NCI-H146 treated with DMSO at 0.1 percent for 48 hours (cell line): ENCODE measurements at regions not wholly inside any gene's neighbourhood (a gene's known extent, or its start where the extent isn't known, plus 50 kb on each side); places are given as distances from the start of the nearest gene placed in this dataset.
"Not testable (repeated sequence)": the region's sequence is repeated elsewhere in the genome, so short reads cannot be mapped to it uniquely, and the experiment has no call there.

Experiments used
- DNase-seq: peaks from one replicate; lab custom pipeline; 2025; ENCODE audit not compliant: unreplicated experiment; lab: John Stamatoyannopoulos, UW

DNA sequence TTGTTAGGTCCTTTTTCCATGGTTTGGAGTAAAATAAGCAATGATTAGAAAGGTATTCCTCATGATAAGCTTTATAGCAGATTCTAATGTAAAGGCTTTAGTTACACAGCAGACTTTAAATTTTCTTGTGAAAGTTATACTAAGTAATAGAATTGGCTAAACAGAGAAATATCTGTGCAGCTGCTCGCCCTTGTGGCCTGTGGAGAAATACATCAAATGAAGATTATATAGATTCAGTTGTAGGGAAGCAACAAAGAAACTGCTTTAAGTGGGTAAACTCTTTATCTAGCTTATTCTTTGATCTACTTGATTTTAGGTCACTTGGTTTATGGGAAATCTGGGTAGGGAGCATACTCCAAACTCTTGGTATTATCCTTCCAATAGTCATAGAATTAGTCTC is 1269.7 kb upstream of the SPRY2 start:
- DNase-seq: no peak

DNA sequence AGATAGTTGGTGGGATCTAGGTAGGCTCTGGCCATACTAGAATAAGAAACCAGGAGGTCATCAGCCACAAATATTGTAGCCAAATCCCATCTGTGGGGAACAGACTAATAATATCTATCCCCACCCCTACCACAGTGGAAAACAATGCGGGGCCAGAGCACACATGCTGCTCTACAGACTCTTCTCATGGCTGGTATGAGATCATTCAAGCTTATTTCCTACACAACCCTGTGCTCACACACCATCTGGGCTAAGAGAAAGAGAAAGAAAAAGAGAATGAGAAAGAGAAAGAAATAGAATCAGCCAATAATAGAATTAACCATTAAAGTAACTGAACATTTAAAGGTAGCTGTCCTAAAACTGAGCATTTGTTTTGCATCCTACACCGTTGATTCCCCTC is 1268.4 kb upstream of the SPRY2 start:
- DNase-seq: no peak

DNA sequence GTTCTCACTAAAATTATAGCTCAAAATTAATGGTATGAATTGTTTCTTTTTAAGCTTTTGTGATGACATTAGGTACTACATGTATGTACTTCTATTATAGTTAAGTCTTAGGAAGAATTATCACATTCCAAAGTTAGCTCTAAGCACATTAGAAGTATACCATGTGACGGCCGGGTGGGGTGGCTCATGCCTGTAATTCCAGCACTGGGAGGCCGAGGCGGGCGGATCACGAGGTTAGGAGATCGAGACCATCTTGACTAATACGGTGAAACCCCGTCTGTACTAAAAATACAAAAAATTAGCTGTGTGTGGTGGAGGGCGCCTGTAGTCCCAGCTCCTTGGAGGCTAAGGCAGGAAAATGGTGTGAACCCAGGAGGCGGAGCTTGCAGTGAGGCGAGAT is 1265.1 kb upstream of the SPRY2 start:
- no peak for DNase-seq

DNA sequence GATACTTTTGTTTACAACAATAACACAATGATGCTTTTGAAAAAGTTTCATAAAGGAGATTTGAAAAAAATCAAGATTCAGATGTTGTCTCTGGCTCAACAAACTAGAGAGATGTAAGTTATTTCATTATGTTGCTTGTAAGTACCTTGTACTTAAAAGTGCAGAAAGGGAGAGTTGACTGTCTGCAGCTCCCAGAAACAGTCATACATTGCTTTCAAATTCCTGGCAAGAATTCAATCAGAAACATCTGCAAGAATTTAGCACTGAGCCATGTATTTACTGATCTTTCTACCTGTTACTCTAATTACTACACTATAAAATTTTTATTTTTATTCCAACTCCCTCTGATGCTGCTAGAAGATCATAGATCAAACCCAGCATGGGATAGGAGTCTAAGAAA is 1261.3 kb upstream of the SPRY2 start:
- no peak for DNase-seq

DNA sequence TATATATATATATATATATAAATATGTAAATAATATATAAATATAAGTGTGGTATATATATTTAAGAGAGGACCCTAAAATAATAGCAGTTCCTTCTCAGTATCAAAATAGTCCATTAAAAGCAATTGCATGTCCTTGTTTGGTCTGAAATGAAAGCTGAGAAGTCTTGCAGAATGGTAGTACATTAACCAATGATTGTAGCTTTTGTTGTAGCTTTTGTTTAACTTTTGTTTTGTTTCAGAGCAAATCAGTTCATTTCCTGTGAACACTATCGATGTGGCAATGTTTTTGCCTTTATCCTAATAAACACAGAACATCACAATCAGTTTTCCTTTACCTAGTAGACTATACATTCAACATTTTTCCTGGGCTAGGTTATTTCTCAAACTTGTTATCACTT is 1256.2 kb upstream of the SPRY2 start:
- DNase-seq: no peak

DNA sequence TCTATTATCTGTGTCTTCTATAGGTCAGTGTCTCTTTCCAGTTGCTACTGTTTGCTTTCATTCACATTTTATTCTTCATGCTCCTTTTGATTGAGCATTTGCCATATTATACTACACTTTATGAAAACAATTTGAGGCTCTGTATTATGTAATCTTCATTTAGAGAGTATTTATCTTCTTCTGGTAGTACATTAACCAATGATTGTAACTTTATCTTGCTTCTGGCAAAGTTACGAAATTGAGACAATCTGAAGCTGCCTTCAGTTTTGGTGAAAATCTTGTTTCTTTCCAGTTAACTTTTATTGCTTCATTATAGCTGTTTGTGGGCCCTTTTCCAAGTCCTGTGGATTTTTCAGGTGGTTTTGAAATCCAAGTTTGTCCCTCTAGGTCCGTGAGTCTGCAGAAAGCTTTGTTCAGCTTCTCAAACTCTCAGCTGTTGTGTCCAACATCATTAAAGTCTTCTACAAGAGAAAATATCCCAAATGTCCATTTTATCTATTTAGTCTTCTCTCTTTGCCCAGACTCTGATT is 1255.4 kb upstream of the SPRY2 start:
- DNase-seq: no peak

DNA sequence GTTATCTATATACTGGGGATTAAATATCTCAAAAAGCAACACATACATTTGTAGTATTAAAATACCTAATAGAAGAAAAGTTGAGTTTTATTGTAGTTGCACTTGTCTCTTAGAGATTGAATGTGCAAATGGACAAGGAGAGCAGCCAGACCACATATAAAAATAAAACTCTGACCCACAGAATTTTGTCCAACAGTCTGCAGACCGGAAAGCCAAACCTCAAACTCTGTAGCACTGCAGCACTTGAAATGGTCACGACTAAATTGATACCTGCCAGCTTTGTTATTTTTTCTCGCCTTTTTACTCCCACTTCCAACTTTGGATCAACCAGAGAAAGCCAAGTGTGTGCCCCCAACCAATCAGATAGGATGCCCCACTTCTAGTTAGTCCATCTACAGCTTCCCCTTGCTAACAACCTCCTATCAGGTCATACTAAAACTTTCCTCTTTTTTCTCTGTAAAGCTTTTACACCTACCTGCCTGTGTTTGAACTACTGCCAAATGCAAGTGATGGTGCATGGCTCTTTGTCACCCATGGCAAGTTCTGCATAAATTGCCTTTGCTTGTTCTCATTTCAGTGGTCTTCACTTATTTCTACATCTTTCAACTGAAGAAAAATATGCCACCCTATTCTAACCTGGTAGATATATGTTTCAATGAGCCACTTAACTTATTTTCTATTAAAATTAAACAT is 1250.7 kb upstream of the SPRY2 start:
- DNase-seq: no peak

DNA sequence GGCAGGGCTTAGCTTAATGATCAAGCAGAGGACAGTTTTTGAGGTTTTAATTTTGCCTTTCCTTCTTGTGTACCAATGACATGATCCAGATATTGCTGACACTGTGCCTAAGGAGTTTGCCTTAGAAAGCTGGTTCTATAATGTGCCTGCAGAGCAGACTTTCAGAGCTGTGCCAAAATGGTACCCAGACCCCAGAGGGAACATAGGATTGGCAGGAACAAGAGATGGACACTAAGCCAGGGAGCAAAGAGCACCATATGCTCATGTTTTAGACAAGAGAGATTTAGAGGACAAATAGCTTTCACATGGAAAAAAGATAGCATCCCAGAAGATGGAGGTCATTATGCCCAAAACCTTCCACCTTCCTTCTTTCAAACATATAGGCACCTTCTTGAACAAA is 1241.5 kb upstream of the SPRY2 start:
- DNase-seq: no peak

DNA sequence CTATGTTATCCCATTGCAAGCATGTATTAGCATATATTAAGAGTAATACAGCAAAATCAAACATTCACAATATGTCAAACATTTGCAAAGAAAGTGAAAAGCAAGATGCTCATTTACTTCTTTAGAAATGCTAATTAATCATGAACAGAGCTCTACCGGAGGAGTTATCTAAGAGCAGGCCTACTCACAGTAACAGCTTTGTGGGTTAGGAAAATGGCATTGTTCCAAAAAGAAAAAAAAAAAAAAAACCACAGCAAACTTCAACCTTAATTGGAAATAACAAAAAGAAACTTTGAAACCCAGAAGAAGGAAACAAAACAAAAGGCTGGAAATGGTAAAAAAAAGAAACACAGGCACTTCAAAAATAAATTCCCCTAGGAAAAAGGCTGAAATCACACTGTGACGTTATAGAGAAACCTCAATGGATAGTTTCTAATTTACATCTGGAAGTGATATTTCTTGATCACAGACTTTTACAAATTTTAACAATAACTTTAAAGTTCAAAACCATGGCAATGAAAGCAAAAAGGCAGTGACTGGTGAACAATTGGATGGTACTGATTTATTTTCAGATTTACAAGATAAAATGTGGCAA is 1236.8 kb upstream of the SPRY2 start:
- DNase-seq: no peak

DNA sequence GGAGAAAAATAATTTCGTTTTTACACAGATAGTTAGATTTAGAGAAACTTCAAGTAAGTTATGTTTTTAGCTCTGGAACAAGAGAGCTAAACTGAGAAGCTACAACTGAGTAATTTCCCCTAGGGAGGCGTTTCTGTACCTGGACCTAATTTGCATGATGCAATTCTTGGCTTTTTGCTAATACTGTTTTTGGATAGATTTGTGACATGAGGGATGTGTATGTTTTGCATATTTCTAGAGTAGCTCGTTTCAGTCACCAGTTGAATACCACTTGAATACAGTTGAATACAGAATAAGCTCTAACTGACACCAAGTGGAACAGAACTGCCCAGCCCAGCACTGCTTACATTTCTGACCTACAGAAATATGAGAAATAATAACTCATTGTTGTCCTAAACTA is 1227.9 kb upstream of the SPRY2 start:
- DNase-seq: no peak

DNA sequence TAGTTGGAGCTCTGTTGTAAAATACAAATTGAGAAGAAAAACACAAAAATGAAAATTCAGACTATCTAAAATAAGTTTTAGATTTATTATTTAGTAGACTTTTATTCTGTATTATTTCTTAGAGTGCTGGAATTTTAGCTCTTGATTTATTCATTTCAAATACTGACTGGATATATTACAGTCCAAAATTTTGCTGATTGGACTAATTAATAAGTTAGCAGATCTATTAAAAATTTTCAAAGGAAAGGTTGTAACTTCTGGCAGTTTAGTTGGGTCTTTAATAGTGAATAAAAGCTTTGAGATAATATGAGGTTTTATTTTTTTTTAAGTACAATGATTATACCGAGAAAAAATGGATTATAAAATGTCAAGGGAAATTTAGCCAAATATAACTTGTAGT is 1224.9 kb upstream of the SPRY2 start:
- DNase-seq: no peak

DNA sequence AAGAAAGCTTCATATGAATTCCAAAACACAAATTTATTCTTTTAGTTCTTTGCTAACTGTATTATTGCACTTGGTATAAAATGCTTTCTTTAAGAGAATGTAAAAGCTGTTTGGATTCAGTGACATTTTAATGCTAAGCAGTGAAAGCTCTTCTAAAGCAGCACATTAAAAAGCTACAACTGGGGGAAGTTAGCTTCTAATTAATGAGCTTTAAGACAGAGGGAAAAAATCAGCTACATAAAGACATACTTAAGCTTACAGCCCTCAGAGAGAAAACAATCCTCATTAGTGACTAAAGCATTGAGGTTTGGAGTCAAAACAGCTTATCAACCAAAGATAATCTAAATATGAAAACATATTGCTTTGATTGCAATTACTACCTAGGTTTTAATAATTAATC is 1222.2 kb upstream of the SPRY2 start:
- no peak for DNase-seq

DNA sequence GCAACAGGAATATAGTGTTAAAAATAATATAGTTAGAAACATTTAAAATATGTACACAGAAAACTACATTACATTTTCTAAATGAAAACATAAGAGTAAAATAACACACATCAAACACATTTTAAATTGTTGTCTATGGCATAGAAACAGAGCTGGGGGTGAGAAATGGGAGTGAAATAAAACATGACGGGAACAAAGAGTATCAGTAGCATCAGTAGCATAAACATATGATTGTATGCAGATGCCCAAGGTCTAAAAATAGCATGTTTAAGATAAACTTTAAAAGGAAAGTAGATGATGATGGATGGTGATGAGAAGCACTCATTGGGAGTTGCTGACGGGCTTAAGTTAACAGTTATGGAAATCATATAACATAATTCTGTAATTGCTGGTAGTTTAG is 1221.7 kb upstream of the SPRY2 start:
- DNase-seq: no peak

DNA sequence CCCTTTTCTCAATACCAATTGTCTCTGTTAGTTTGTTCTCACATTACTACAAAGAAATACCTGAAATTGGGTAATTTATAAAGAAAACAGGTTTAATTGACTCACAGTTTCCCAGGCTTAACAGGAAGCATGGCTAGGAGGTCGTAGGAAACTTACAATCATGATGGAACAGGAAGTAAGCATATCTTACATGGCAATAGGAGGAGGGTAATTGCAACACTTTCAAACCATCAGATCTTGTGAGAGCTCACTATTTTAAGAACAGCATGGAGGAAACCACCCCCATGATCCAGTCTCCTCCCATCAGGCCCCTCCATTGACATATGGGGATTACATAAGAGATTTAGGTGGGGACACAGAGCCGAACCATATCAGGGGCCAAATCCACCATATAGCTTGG is 1210.1 kb upstream of the SPRY2 start:
- no peak for DNase-seq

DNA sequence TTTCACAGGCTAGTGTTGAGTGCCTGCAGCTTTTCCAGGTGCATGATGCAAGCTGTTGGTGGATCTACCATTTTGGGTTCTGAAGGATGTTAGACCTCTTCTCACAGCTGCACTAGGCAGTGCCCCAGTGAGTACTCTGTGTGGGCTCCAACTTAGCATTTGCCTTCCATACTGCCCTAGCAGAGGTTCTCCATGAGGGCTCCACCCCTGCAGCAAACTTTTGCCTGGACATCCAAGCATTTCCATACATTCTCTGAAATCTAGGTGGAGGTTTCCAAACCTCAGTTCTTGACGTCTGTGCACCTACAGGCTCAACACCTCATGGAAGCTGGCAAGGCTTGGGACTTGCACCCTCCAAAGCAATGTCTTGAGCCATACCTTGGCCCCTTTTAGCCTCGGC is 1205.4 kb upstream of the SPRY2 start:
- not testable (repeated sequence) for DNase-seq

DNA sequence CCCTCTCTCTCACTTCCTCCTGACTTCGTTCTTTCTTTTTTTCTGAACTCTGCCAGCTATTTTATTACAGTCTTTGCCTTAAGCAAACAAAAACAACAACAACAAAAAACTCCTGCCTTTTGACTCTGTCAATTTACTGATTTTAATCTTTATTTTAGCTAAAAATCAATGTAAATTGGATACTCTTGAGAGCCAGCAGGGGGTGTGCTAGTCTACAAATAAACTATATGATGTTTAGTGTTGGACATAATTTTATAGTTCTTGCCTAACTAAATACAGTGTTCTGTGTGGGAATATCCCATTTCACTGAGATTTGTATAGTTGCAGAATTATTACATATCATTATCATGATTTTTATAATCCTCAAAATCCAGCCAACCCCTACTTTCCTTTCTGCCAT is 1199.9 kb upstream of the SPRY2 start:
- no peak for DNase-seq

DNA sequence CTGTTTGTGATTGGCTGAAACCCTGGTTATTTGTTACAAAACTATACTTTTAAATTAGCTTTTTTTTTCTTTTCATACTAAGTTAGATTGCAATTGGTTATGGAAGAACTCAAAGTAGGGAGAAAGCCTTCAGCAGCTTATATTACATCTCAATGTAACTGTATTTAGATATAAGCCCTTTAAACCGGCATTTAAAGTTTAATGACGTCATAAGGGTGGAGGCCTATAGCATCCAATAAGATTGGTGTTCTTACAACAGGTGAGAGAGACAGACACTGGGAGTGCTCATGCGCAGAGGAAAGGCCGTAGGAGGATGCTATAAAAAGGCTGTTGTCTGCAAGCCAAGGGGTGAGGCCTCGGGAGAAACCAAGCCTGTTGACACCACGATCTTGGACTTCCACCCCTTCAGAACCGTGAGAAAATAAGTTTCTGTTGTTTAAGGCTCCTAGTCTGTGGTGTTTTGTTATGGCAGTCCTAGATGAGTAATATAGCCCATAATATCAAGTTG is 1198.8 kb upstream of the SPRY2 start:
- DNase-seq: no peak

DNA sequence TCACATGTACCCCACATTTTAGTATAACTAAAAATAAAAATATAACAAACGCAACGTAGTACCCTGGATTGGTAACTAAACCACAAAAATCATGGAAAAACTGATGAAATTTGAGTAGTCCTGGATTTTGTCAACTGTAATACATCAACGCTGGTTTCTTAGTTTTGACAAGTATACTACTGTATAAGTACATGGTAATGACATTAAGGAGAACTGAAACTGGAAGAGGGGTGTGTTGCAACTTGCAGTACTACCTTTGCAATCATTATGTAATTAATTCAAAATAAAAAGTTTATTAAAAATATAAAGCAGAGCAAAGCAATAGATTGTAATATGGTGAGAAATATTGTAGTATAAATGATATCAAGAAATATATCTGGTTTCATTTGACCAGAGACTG is 1158.0 kb upstream of the SPRY2 start:
- DNase-seq: no peak

DNA sequence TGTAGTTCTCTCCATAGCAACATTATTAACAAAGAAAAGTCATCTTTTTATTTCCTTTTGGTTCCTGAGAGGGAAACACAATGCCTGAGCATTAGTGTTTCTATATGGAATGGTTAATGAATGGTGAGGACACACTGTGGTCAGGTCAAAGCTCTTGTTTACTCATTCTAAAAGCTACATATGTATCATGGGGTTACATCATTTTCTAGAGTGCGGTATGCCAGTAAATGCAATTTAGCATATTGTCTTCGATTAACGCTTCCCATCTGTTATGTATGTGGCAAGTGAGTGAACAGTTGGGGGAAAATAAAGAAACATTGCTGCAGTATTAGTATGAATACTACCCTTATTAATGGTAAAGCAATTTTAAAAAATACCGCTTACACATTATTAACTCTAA is 1152.2 kb upstream of the SPRY2 start:
- no peak for DNase-seq

DNA sequence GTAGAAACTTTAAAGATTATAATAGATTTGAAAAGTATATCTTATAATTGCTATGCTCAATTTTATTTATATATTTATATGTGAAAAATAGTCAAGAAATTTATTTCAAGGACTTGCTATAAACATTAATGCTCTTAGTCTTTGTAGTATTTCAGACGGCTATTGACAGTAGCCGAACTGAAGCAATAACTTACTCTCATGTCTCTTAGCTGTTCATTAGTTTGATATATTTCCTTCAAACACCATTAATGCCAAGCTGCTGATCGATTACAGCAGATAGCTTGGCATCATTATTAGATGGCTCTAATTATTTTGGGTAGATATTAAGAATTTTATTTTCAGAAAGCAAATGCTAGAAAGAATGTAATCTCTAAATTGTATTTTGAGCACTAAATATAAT is 1151.5 kb upstream of the SPRY2 start:
- no peak for DNase-seq

DNA sequence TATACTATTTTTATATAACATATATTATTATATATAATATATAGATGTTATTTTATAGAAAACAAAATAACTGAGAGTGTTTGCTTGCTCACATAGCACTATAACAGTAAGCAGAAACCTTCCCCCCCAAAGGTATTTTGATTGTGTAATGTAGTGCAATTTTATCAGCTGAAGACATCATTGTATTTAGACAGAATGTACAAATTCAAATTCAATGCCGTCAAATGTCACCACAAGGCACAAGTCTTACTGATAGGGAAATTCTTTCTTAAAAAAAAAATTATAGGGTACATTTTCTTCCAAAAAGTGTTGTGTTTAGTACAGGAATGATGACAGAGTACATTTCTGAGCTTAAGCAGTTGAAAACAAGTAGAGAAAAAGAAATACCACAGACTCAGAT is 1147.1 kb upstream of the SPRY2 start:
- no peak for DNase-seq

DNA sequence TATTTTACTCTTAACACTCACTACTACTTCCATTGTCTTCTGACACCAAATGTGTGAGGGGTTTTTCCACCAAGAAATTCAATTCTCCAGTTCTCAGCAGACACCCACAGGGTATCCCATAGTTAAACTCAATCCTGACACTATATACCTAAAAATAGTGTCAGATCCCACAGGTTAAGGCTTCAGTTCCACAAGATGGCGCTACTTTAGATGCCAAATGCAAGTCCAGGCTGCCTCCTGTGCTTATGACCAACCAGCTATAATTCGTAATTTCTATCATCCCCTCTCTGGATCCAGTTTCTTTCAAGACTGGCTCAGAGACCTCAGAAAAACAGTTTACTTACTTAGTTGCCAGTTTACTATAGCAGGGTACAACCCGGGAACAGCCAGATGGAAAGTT is 1146.2 kb upstream of the SPRY2 start:
- DNase-seq: no peak

DNA sequence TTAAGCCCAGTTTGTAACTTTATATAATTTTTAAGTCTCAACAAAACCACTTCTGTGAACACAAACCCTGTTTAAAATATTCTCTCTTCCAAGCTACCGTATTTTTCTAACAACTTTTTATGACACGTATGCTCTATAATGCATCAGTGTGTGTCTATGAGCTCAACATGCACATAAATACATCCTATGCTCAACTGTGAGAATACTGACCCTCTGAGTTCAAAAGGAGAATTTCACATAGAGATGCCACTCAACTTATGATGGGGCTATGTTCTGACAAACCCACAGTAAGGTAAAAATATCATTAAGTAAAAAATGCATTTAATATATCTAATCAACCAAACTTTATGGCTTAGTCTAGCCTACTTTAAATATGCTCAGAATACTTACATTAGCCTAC is 1139.7 kb upstream of the SPRY2 start:
- peak; percentile 24 for DNase-seq
